ENCODE measurements at regions not wholly inside any gene's neighbourhood (a gene's known extent, or its start where the extent isn't known, plus 50 kb on each side); places are given as distances from the start of the nearest gene placed in this dataset.

GRCh38 chr9:38288502-38288901, 104.0 kb upstream of the ALDH1B1 start:
- DNase-seq (ENCODE audit: low spot score in 2 of 2), result no peak
- H3K27me3 ChIP-seq, result no peaks in the 10 kb centered on the region
- no peaks in the 10 kb centered on the region for H3K36me3 ChIP-seq
- no peaks in the 10 kb centered on the region for H3K9me3 ChIP-seq
- H3K27ac ChIP-seq, result no peak overlapping the region
- H3K4me1 ChIP-seq, result no peaks in the 10 kb centered on the region
- no peak overlapping the region for H3K4me3 ChIP-seq
- no peak for TF ChIP-seq POLR2AphosphoS5 (IDR thresholded peaks at IDR 0.05)
- no peak for TF ChIP-seq CTCF (IDR thresholded peaks at IDR 0.05)
- TF ChIP-seq POLR2A (IDR thresholded peaks at IDR 0.05), result no peak
- intact Hi-C loops (cut with DNase I; ENCODE audit: low total_unique reads), result no loop called here

GRCh38 chr9:38287420-38287985, 105.0 kb upstream of the ALDH1B1 start:
- intact Hi-C loops (cut with DNase I; ENCODE audit: low total_unique reads), result no loop called here
- TF ChIP-seq POLR2AphosphoS5 (IDR thresholded peaks at IDR 0.05), result no peak
- TF ChIP-seq CTCF (IDR thresholded peaks at IDR 0.05), result no peak
- TF ChIP-seq POLR2A (IDR thresholded peaks at IDR 0.05), result no peak
- Histone ChIP-seq H3K4me3 (no peak overlapping the region), H3K27ac (no peak overlapping the region), H3K9me3 (no peaks in the 10 kb centered on the region), H3K4me1 (no peaks in the 10 kb centered on the region), H3K36me3 (no peaks in the 10 kb centered on the region), H3K27me3 (no peaks in the 10 kb centered on the region)
- DNase-seq (ENCODE audit: low spot score in 2 of 2), result no peak

- Histone ChIP-seq H3K4me1 (no peaks in the 10 kb centered on the region), H3K27ac (no peak overlapping the region), H3K36me3 (no peaks in the 10 kb centered on the region), H3K4me3 (no peak overlapping the region), H3K27me3 (no peaks in the 10 kb centered on the region), H3K9me3 (no peaks in the 10 kb centered on the region)
- TF ChIP-seq POLR2A (IDR thresholded peaks at IDR 0.05) (no peak), CTCF (IDR thresholded peaks at IDR 0.05) (no peak), POLR2AphosphoS5 (IDR thresholded peaks at IDR 0.05) (no peak)
- DNase-seq (ENCODE audit: low spot score in 2 of 2), result no peak
- intact Hi-C loops (cut with DNase I; ENCODE audit: low total_unique reads), result no loop called here
Observed at GRCh38 chr9:38286766-38287165, 105.7 kb upstream of the ALDH1B1 start.

GRCh38 chr9:38286357-38286756, 106.1 kb upstream of the ALDH1B1 start:
- Histone ChIP-seq H3K36me3 (no peaks in the 10 kb centered on the region), H3K27me3 (no peaks in the 10 kb centered on the region), H3K9me3 (no peaks in the 10 kb centered on the region), H3K4me1 (no peaks in the 10 kb centered on the region), H3K27ac (no peak overlapping the region), H3K4me3 (no peak overlapping the region)
- no peak for TF ChIP-seq POLR2AphosphoS5 (IDR thresholded peaks at IDR 0.05)
- TF ChIP-seq CTCF (IDR thresholded peaks at IDR 0.05), result no peak
- TF ChIP-seq POLR2A (IDR thresholded peaks at IDR 0.05), result no peak
- intact Hi-C loops (cut with DNase I; ENCODE audit: low total_unique reads), result no loop called here
- DNase-seq (ENCODE audit: low spot score in 2 of 2), result no peak

- intact Hi-C loops (cut with DNase I; ENCODE audit: low total_unique reads), result no loop called here
- H3K9me3 ChIP-seq, result no peaks in the 10 kb centered on the region
- no peak overlapping the region for H3K27ac ChIP-seq
- H3K4me3 ChIP-seq, result no peak overlapping the region
- no peaks in the 10 kb centered on the region for H3K36me3 ChIP-seq
- no peaks in the 10 kb centered on the region for H3K4me1 ChIP-seq
- no peaks in the 10 kb centered on the region for H3K27me3 ChIP-seq
- no peak for DNase-seq (ENCODE audit: low spot score in 2 of 2)
- no peak for TF ChIP-seq POLR2AphosphoS5 (IDR thresholded peaks at IDR 0.05)
- TF ChIP-seq CTCF (IDR thresholded peaks at IDR 0.05), result no peak
- TF ChIP-seq POLR2A (IDR thresholded peaks at IDR 0.05), result no peak
Observed at GRCh38 chr9:38285236-38285635, 107.3 kb upstream of the ALDH1B1 start.

All from breast epithelium (tissue), 4 donors.